HG02938 (cell line): ENCODE measurements at regions not wholly inside any gene's neighbourhood (a gene's known extent, or its start where the extent isn't known, plus 50 kb on each side); places are given as distances from the start of the nearest gene placed in this dataset.

ENCODE experiments used
- ATAC-seq: cut with Tn5 transposase; IDR thresholded peaks from one replicate; pipeline ENCODE4 v1.9.1; 2021; ENCODE audit warnings: mild to moderate bottlenecking, moderate library complexity; ENCODE audit not compliant: unreplicated experiment

DNA sequence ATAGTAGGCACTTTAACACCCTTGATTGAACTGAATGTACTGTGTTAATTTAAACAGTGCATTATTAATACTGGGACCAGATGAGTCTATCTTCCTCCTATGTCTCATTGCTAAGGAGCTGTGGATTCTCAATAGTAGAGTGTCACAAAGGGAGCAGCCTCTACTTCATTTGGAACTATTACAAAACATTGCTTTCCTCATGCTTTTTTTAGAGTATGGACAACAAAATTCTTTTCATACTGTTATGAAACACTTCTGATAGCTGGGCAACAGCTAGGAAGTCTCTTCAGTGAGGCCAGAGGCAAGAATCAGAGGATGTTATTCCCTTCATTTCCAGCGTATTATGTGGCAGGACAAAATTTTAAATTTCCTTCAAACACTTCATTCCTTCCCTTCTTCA lies 160.8 kb downstream of the FBXO8 start:
- no peak for ATAC-seq

DNA sequence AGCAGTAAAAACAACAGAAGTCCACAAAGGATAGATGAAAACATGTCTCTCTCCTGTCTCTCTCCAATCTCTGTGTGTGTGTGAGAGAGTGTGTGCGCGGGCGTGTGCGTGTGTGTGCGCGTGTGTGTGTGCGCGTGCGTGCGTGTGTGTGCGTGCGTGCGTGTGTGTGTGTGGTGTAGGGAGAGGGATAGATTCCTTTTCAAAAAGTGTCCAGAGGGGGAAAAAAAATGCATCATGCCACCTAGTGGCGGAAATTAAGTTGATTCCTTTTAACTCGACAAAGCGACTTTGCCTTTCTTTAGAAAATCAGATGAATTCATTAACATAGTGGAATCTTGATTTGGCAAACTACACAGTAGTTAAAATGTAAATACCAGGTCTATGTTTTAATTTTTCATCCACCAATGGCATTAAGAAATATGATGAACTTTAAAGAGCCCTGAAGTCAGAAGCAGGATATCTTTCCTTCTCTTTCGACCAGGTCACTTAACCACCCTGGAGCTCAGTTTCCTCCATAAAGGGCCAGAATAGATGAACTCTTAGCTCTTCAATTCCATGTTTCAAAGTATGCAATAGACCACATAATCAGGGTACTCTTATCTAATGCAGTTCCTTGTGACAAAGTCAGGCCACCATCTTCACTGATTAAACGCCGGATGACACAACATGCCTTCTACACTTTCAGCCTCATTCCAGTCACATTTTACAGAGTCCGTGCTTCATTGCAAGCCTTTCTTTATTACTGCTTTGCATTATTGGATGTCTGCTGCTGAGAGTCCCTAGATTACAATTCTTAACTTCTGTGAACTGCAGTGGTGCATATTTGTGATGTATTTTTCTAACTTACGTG lies 162.8 kb downstream of the FBXO8 start:
- peak; percentile 57 for ATAC-seq

DNA sequence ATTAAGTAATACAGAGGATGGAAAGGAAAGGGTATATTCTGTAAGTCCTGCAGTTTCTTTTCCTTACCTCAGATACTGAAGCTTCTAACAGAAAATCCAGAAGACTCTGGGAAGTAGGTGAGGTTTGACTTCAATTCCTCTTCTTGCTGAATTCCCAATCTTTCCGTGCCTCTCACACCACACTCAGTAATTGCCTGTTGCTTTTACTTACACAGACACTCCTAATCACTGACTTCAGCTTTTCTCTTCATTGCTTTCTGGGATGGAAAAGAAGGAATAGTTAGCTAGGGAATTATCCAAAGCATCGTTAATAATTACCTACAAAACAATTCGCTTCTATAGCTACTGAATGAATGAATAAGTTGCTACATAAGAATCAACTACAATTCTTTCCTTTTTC lies 163.6 kb downstream of the FBXO8 start:
- ATAC-seq: no peak

DNA sequence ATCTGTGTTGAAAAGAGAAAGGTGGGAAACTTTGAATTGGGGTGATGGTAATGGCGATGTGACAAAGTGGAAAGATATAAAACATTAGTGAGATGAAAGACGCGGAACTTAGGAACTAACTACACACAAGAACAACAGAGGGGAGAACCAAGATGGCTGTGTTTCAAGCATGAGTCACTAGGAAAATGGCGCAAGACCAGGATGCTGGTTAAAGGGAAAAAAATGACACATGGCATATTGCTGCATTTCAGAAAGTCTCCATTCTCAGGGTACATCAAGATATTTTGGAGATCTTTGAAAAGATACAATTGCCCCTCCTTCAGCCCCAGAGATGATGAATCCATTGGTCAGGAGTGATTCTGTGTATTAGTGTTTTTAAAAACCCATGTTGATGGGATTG lies 164.4 kb downstream of the FBXO8 start:
- ATAC-seq: no peak

DNA sequence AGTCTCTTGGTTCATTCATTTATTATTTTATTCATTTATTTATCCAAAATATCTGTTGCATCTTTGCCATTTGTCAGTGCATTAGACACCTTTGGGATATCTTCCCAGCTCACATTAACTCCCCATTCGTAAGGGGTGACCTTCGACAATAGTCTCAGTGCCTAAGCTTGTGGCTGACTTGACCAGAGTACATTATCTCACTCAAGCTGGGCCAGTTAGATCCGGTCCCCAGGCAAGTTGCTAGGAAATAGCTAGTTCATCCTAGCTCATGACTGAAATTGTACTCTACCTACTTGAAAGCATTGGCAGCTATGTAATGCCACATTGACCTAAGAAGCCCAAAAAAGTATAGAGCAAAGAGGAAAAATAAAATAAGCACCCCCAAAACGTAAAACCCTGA lies 165.3 kb downstream of the FBXO8 start:
- ATAC-seq: no peak

DNA sequence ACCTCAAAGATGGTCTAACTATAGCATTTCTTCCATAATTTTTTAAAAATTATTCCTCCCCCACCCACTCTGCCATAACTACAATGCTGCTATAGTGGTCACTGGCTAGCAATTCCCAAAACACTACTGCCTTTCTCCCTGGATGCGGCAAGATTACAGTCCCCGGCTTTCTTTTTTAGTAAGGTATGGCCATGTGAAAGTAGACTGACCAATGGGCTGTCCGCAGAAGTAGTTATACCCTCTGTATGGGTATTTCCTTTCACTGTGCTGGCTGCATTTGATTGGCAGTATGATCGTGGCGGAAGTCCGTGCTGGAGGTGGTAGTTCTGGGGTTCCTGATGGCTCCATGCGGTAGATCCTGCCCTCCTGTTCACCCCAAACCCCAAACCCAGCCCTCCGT lies 166.0 kb downstream of the FBXO8 start:
- ATAC-seq: no peak

DNA sequence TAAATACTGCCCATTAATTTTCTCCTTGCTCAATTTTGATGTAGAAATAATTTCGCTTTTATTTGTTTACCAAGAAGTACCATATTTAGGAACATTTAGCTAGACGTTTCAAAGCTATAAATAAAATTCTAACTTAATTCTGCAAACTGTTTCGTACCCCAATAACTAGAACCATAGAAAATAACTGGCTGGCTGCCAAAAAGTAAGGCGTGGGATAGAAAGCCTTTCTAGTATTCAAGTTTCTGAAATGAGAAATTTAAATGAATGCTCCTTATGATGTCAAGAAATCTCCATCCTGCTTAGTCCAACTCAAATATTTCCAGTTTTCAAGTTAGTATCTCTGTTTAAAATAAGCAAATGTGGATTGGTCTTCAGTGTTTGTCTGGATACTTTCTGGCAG lies 167.4 kb downstream of the FBXO8 start:
- no peak for ATAC-seq

DNA sequence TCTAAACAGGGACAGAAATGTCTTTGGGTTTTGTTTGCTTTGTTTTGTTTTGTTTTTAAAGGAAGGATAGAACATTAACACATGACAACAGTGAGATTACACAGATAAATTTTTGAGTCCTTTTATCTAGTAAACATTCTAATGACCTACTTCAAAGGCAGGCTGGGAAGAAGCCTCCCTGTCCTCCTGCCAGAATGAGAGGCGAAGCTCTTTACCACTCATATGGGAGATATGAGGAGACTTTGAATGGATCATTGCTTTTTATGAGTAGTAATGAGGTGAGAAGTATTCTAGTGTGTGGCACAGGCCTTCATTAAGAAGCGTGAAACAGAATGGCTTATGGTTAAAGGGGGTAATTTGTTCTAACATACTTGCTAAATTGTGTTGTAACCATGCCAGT lies 172.0 kb downstream of the FBXO8 start:
- ATAC-seq: no peak

DNA sequence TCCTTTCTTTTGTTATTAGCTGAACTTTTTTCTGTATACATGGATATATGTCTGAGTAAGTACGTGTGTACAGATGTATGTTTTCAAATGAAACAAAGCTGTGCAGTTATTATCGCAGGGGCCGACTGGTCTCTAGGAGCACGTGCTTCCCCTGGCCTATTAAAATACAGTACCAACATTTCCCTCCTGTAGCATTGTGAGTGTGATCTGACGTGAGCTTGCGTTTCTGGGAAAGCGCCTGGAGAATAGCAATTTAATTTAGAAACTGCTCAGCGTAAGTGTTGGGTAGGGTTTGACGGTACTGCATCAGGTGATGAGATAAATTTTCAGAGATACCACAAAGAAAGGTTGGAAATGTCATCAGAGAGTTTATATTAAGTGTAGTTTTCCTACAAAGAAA lies 173.3 kb downstream of the FBXO8 start:
- no peak for ATAC-seq

DNA sequence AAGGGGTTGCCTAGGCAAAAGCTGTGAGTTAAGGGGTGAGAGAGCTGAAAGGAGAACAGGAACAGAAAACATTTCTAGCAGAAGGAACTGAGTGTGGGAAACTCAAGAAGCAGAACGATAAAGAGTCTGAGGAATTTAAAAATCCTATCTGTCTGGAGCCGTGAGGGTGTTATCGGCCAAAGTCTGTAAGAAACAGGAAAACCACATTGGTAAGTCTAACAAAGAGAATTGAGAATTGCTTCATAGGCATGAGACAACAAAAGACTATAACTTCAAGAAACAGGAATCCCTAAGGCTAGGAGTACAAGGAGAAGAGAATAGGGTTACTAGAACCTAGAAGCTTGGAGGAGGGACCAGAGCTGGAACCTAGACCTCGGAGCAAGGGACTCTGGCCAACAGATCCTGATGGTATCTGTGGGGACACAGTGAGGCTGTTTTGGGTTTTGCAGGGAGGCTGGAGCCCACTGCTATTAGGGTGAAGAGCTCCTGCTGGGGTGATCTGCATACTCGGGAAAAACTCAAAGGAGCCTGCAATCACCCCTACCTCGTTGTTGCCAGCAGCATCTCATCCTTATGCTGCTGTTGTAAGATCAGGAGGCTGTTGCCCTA lies 175.6 kb downstream of the FBXO8 start:
- no peak for ATAC-seq

DNA sequence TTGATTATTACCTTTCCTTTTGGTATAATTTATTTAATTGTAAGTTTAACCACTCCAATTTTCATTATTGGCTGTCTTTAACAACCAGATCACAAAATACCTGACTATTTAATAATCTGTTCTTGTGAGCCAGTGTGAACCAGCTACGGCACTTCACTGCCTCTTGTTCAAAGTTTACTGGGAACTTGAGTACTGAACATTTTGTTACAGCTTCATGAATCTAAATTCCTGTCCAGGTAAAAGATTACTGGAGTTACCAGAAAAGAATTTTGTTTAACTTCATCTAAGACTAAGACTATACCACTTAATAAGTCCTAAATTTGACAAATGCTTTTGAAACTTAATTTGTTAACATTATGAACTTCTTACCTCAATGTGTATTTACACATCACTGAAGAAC lies 178.3 kb downstream of the FBXO8 start:
- no peak for ATAC-seq

DNA sequence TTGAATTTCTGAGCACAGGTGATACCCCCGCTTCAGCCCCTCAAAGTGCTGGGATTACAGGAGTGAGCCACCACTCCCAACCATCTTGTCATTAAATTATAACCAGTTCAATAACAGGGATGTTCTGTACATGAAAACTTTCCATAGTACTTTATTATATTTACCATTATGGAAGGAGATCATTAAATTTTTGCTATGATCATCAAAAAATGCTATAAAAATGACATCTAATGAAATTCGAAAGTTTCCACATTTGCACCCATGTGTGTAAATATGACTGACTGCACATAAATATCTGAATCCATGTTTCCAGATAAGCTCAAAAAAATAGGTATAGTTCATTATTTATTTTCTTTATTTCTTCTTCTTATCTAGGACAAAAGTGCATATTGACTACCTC lies 182.6 kb downstream of the FBXO8 start:
- ATAC-seq: no peak

DNA sequence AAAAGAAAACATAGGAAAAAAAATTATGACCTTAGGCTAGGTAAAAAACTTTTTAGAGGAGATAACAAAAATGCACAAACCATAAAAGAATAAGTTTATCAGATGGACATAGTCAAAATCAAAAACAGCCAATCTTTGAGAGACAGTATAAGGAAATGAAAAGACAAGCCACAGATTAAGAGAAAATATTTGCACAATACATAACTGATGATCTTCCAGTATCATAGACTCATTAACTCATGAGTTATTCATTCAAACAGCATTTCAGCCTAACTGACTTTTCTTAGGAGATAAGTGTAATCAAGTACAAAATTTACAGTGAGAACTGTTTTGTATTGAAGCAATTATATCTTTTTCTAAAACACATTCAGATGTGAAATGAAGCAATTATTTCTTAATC lies 183.8 kb downstream of the FBXO8 start:
- ATAC-seq: no peak

DNA sequence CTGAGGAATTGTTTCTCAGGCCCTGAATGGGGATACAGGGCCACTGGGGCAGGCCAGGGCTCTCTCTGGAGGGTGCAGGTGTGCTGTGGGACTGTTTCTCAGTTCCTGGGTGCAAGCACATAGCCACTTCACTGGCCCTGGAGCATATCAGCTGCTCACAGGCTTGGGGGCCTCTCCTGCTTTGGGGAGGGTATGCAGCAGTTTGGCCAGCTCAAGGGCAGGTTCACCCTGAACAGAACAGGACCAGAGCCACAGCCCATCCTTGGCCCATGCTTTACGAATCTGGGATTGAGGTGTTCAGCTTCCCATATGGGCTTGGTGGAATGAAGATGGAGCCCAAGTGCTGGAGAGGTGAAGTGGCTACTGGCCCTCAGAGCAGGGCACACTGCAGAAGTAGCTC lies 186.5 kb downstream of the FBXO8 start:
- no peak for ATAC-seq

DNA sequence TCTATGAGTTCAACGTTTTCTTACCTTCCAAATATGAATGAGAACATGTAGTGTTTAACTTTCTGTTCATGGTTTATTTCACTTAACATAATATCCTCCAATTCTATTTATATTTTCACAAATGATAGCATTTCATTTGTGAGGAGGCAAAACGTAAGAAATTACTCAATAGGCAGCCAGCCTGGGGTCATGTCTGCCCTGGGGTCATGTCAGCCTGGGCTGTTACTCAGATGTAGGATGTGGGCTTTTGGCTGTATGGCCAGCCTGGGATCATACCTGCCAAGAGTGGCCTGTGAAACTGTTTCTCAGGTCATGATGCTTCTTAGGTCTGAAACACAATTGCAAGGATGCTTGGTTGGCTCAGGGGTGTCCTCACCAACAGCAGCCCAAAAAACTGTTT lies 187.0 kb downstream of the FBXO8 start:
- no peak for ATAC-seq

DNA sequence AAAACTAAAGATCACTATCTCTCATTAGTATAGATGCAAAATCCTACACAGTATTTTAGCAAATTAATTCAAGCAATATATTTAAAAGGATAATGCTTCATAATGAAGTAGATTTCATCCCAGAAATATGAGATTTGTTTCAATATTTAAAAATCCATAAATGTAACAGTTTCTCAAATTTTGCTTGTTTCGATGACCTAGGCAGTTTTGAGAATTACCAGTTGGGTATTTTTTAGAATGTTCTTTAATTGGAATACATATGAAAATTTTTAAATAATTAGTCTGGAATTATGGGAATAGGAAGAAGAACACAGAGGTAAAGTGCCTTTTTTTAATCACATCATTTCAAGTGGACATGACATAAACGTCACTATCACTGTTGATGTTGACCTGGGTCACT lies 192.3 kb downstream of the FBXO8 start:
- no peak for ATAC-seq

DNA sequence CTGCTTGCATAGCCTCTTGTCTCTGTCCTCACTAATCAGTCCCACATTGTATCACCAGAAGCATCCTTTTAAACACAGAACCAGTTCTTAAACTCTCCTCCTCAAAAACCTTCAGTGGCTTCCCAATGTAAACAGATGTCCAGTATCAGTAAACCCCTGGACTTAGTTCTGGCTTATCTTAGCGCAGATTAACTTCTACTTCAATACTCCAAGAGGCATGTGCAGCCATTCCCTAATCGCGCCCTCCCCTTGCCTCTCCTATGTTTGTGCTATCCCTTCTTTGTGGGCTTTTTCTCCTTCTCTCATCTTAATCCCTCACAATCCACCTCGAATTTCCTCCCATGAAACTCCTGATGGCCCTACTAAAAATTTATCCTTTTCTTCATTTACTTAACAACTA lies 193.8 kb downstream of the FBXO8 start:
- ATAC-seq: no peak

DNA sequence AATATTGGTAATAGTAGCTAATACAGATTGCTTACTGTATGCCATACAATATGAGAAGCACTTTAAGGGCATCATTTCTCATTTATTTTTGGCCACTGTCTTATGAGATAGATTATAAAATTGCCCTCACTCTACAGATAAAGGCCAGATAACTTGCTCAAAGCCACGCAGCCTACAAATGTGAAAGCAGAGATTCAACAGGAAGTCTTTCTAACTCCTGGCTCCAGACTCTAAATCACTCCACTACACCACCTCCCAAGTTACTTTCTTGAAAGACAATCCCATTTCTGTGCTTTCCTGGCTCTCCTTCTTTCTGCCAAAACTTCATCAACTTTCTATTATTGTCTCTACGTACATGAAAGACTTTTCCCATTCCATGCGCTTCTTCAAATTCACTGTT lies 194.7 kb downstream of the FBXO8 start:
- no peak for ATAC-seq

DNA sequence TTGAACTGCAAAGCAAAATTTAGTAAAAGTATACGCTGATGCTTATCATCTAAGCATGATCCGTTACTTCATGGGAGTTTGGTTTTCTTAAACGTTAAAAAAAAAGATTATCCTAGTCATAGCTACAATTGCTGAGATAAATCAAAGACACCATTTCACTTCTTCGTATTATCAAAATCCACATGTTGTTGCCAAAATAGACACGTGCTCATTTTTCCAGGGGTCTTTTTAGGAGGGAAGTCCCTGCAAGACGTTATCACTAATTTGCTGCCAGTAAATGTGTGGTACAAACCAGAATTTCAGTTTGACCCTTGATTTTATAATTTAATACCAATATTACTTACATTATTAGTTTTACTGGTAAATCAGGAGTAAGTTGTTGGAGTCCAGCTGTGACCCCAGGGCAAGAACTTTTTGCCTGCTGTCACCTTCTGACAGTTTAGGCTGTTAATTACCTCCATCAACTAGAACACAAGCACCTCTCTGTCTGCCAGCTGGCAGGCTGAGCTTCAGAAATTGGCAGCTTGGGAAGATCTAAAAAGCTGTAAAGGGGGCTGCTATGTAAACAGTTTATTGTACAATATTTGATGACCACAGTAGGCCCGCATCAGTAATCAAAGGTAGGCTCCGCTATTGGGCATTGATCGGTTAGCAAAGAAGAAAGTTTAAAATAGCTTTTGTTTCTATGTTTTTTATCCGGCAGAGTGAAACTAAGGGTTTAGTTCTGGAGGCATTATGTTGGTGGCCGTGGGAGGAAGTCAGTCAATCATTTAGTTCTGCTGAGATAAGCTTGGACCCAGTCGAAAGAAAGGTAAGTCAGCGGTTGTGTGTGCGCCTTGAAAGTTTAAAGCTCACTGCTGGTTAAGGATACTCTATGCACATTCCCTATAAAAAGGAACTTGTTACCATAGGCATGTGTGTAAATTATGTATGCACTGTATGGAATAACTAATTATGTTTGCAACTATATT lies 196.4 kb downstream of the FBXO8 start:
- ATAC-seq: no peak

DNA sequence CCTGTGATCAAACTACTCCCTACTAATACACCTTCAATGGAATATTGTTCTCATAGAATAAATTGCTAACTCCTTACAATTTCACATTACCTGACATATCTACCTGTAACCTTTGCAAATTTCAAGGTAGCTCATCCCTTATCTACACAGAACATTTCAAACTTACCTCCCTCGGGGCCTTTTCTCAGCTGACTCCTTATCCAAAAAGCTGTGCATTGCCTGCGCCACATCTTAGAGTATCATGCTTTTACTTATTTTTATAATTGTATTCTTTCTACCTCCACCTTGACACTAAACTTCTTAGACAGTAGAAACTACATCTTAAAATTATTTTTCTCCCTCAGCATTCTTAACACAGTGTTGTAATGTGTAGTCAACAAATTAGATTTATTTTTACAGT lies 198.5 kb downstream of the FBXO8 start:
- ATAC-seq: no peak

DNA sequence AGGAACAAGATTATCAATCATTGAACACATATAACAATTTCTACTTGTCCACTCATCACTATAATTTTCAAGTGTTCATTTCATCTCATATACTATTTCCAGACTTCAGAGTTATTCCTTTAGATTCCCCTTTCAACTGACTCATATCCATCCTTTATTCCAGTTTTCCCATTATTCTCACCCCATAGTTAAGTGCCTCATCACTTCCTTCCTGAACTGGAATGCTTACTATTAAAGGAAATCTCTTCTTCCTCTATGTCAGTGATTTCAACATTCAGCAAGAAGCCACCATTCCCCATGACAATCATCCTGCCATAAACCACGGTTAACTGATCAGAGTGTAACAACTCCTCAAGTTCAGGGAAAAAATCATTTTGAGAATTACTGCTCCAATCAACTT lies 198.9 kb downstream of the FBXO8 start:
- ATAC-seq: no peak

DNA sequence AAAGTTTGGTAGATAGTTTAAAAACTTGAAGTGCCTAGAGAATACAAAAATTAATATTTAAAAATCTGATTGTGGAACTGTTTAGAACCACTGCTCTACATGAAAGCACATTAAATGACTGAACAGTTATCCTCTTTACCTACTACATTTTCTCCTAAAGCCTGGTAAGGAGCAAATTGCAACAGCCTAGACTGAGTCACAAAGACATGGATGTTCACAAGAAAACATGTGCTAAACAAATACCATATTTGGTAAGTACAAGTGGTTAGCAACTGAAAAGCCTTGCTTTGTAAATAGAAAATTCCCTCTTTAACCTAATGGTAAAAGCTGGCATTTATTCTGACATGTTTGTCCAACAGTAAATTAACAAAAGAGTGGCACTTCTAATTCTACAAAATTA lies 203.1 kb downstream of the FBXO8 start:
- ATAC-seq: no peak
